ENCODE measurements at regions not wholly inside any gene's neighbourhood (a gene's known extent, or its start where the extent isn't known, plus 50 kb on each side); places are given as distances from the start of the nearest gene placed in this dataset.

GRCh38 chr13:19329365-19329764 is 147.7 kb upstream of the TUBA3C start:
- H3K4me3 ChIP-seq (ENCODE audit: insufficient read depth, low read depth, low read length), result no peak overlapping the region
- no peaks in the 10 kb centered on the region for H3K36me3 ChIP-seq (ENCODE audit: control insufficient read depth, insufficient read depth, low read length)
- H2BK120ac ChIP-seq (ENCODE audit: low read depth, low read length), result no peak overlapping the region
- H3K4me2 ChIP-seq (ENCODE audit: low read depth, low read length), result no peak overlapping the region
- no peak overlapping the region for H3K23ac ChIP-seq (ENCODE audit: low read depth, low read length)
- H4K91ac ChIP-seq (ENCODE audit: insufficient read depth, low read depth, low read length), result no peak overlapping the region
- H2BK20ac ChIP-seq (ENCODE audit: low read depth, low read length), result no peak overlapping the region
- in situ Hi-C loops (cut with MboI; ENCODE audit: low sequenced_read_pairs), result no loop called here
- no peaks in the 10 kb centered on the region for H3K4me1 ChIP-seq (ENCODE audit: control insufficient read depth, insufficient read depth, low read length)
- no peaks in the 10 kb centered on the region for H3K79me1 ChIP-seq (ENCODE audit: low read depth in 1 of 2, low read length in 2 of 2)
- no peak overlapping the region for H4K5ac ChIP-seq (ENCODE audit: low read depth, low read length)
- no peak overlapping the region for H2AFZ ChIP-seq (replicated peaks; ENCODE audit: low read length, poor library complexity)
- H3K14ac ChIP-seq (replicated peaks; ENCODE audit: low read depth, low read length), result no peak overlapping the region
- POLR2A ChIA-PET (ENCODE audit: unreplicated experiment), result no interaction called here
- no peak overlapping the region for H4K8ac ChIP-seq (ENCODE audit: low read depth in 2 of 2, low read length in 2 of 2)
- H3K27me3 ChIP-seq (ENCODE audit: control insufficient read depth, insufficient read depth, low read length), result no peaks in the 10 kb centered on the region
- dilution Hi-C loops (cut with HindIII; ENCODE audit: low sequenced_read_pairs, unreplicated experiment), result no loop called here
- CTCF ChIA-PET, result no interaction called here
- H3K9me3 ChIP-seq (ENCODE audit: control insufficient read depth, insufficient read depth, low read length), result peaks cover 3% of the 10 kb centered on the region; the same call in 1 of the 2 replicates
- no peak overlapping the region for H3K18ac ChIP-seq (ENCODE audit: low read depth, low read length)
- no peak overlapping the region for H3K9ac ChIP-seq (ENCODE audit: low read depth, low read length)
- WGBS, 2 experiments (ENCODE audit: extremely low coverage in 2 of 2, insufficient read length in 1 of 2), result no CpG with 5 or more reads among the region's 3 CpGs
- H4K20me1 ChIP-seq (ENCODE audit: insufficient read depth, low read length), result no peaks in the 10 kb centered on the region
- no peak overlapping the region for H2AK9ac ChIP-seq (replicated peaks; ENCODE audit: low read depth, low read length, poor library complexity)
- H2BK15ac ChIP-seq (ENCODE audit: low read depth, low read length), result no peak overlapping the region
- intact Hi-C loops (cut with micrococcal nuclease), result no loop called here
- no TSS peak for BruUV-seq (replicated peaks)
- ATAC-seq (ENCODE audit: low read depth), result no peak
- no peak overlapping the region for H3K4ac ChIP-seq (ENCODE audit: low read depth, low read length)
- H3K56ac ChIP-seq (ENCODE audit: extremely low read depth, insufficient read depth, low read length), result no peak overlapping the region
- H2AK5ac ChIP-seq (ENCODE audit: low read depth, low read length), result no peak overlapping the region
- no peak overlapping the region for H2BK5ac ChIP-seq (ENCODE audit: low read depth, low read length, poor library complexity, severe bottlenecking)
- no peaks in the 10 kb centered on the region for H3K9me1 ChIP-seq (ENCODE audit: insufficient read depth, low read length)
- no peak for DNase-seq
- TF ChIP-seq SMC3 (IDR thresholded peaks at IDR 0.05; ENCODE audit: low read depth, low read length) (no peak), MXI1 (IDR thresholded peaks at IDR 0.05; ENCODE audit: borderline replicate concordance, low read depth, low read length) (no peak), BHLHE40 (IDR thresholded peaks at IDR 0.05; ENCODE audit: low read depth, low read length) (no peak), CTCF (conservative IDR thresholded peaks at IDR 0.05; ENCODE audit: low read depth, low read length) (no peak), RCOR1 (IDR thresholded peaks at IDR 0.05; ENCODE audit: insufficient replicate concordance, low read length) (no peak), FOS (IDR thresholded peaks at IDR 0.05; ENCODE audit: low read depth, low read length) (no peak)
- no peak overlapping the region for H3K27ac ChIP-seq (ENCODE audit: insufficient read depth, low read length)

Measured in IMR-90 (cell line).